ENCODE measurements at regions not wholly inside any gene's neighbourhood (a gene's known extent, or its start where the extent isn't known, plus 50 kb on each side); places are given as distances from the start of the nearest gene placed in this dataset.

GRCh38 chr21:16154321-16154720 lies 424.5 kb downstream of the USP25 start:
- Histone ChIP-seq H3K27me3 (ENCODE audit: control insufficient read depth in 3 of 3, insufficient read depth in 3 of 3, low read length in 2 of 3) (no peaks in the 10 kb centered on the region), H3K27ac (ENCODE audit: low read depth in 1 of 2, low read length in 1 of 2) (no peak overlapping the region), H3K4me1 (ENCODE audit: control insufficient read depth in 5 of 5, insufficient read depth in 5 of 5, low read length in 5 of 5) (no peaks in the 10 kb centered on the region), H3K9me3 (ENCODE audit: control insufficient read depth in 4 of 4, insufficient read depth in 3 of 4, low read length in 3 of 4) (no peaks in the 10 kb centered on the region), H3K9ac (ENCODE audit: insufficient read depth in 1 of 2, low read length in 2 of 2) (no peak overlapping the region), H3K4me3 (no peak overlapping the region), H3K36me3 (ENCODE audit: control insufficient read depth in 4 of 4, insufficient read depth in 4 of 4, low read length in 4 of 4) (no peaks in the 10 kb centered on the region)
- DNase-seq (no peak), ATAC-seq (ENCODE audit: insufficient read depth, low FRiP score) (no peak)
- 91 to 94% methylated on average over 4 of the region's 4 CpGs for WGBS, 2 donors
- TF ChIP-seq, protein P1, sequence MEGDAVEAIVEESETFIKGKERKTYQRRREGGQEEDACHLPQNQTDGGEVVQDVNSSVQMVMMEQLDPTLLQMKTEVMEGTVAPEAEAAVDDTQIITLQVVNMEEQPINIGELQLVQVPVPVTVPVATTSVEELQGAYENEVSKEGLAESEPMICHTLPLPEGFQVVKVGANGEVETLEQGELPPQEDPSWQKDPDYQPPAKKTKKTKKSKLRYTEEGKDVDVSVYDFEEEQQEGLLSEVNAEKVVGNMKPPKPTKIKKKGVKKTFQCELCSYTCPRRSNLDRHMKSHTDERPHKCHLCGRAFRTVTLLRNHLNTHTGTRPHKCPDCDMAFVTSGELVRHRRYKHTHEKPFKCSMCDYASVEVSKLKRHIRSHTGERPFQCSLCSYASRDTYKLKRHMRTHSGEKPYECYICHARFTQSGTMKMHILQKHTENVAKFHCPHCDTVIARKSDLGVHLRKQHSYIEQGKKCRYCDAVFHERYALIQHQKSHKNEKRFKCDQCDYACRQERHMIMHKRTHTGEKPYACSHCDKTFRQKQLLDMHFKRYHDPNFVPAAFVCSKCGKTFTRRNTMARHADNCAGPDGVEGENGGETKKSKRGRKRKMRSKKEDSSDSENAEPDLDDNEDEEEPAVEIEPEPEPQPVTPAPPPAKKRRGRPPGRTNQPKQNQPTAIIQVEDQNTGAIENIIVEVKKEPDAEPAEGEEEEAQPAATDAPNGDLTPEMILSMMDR (IDR thresholded peaks at IDR 0.05; ENCODE audit: control extremely low read depth, extremely low read depth) = no peak

GRCh38 chr21:16154951-16155635 lies 425.3 kb downstream of the USP25 start:
- no peaks in the 10 kb centered on the region for H3K4me1 ChIP-seq (ENCODE audit: control insufficient read depth in 5 of 5, insufficient read depth in 5 of 5, low read length in 5 of 5)
- no peaks in the 10 kb centered on the region for H3K27me3 ChIP-seq (ENCODE audit: control insufficient read depth in 3 of 3, insufficient read depth in 3 of 3, low read length in 2 of 3)
- H3K27ac ChIP-seq (ENCODE audit: low read depth in 1 of 2, low read length in 1 of 2) = no peak overlapping the region
- no peak overlapping the region for H3K4me3 ChIP-seq
- WGBS, 2 donors = 72% methylated on average over 2 of the region's 2 CpGs
- no peaks in the 10 kb centered on the region for H3K36me3 ChIP-seq (ENCODE audit: control insufficient read depth in 4 of 4, insufficient read depth in 4 of 4, low read length in 4 of 4)
- ATAC-seq (ENCODE audit: insufficient read depth, low FRiP score) = no peak
- DNase-seq = no peak
- TF ChIP-seq, protein P1 (IDR thresholded peaks at IDR 0.05; ENCODE audit: control extremely low read depth, extremely low read depth) = no peak
- no peaks in the 10 kb centered on the region for H3K9me3 ChIP-seq (ENCODE audit: control insufficient read depth in 4 of 4, insufficient read depth in 3 of 4, low read length in 3 of 4)
- no peak overlapping the region for H3K9ac ChIP-seq (ENCODE audit: insufficient read depth in 1 of 2, low read length in 2 of 2)

DNA sequence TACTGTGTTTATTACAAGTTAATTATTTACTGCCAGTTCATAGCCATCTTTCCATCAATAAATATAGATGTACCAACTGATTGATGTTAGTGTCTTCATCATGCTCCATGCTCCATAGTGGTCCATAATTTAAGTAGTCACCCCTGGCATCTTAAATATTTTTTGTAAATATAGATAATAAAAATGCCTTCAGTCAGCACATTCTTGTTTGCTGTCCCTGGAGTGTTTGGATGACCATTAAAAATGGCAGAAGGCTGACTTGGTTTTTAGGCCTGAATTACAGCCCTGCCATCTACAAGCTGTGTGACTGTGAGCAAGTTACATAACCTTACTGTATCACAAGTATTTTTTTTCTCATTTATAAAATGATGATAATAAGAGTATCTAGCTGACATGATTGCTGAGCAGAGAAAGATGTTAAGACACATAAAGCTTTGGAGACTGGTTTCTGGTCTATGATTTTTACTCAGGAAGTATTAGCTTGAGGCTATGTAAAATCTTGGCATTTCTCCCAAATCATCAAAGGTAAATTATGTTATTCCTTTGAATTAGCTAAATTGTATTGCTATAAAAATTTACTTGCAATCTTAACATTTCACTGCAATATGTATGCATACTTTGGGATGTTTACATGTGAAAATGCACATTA lies 427.2 kb downstream of the USP25 start:
- ATAC-seq (ENCODE audit: insufficient read depth, low FRiP score) (no peak), DNase-seq (no peak)
- no peaks in the 10 kb centered on the region for H3K9me3 ChIP-seq (ENCODE audit: control insufficient read depth in 4 of 4, insufficient read depth in 3 of 4, low read length in 3 of 4)
- no peak overlapping the region for H3K9ac ChIP-seq (ENCODE audit: insufficient read depth in 1 of 2, low read length in 2 of 2)
- H3K4me3 ChIP-seq = no peak overlapping the region
- H3K4me1 ChIP-seq (ENCODE audit: control insufficient read depth in 5 of 5, insufficient read depth in 5 of 5, low read length in 5 of 5) = no peaks in the 10 kb centered on the region
- H3K27ac ChIP-seq (ENCODE audit: low read depth in 1 of 2, low read length in 1 of 2) = no peak overlapping the region
- no peaks in the 10 kb centered on the region for H3K36me3 ChIP-seq (ENCODE audit: control insufficient read depth in 4 of 4, insufficient read depth in 4 of 4, low read length in 4 of 4)
- TF ChIP-seq, protein P1 (IDR thresholded peaks at IDR 0.05; ENCODE audit: control extremely low read depth, extremely low read depth) = no peak
- H3K27me3 ChIP-seq (ENCODE audit: control insufficient read depth in 3 of 3, insufficient read depth in 3 of 3, low read length in 2 of 3) = no peaks in the 10 kb centered on the region

Data from lung (tissue), 11 donors.